ENCODE measurements at regions not wholly inside any gene's neighbourhood (a gene's known extent, or its start where the extent isn't known, plus 50 kb on each side); places are given as distances from the start of the nearest gene placed in this dataset.
A peak's percentile ranks its signal among the peaks of the same experiment; 100 is the strongest.

DNA sequence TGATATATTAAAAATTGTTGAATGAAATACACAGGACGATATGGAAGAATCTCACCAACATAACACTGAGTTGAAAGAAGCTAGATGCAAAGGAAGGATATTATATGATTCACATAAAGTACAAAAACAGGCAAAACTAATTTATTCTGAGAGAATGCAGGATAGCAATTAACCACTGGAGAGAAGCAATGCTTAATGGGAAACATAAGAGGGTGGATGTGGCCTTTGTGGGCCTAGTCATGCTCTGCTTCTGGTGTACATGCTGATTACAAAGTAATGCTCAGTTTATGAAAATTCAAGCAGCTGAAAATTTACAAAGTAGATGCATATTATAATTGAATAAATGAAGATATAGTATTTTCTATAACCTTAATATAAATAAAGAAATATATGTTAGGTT, 326.4 kb upstream of the ADAMTS5 start:
- TF ChIP-seq CTCF (IDR thresholded peaks at IDR 0.05; ENCODE audit: insufficient read depth, low read depth, low read length, missing control alignments), result no peak
- DNase-seq (ENCODE audit: low read depth), result no peak
- H3K4me3 ChIP-seq (ENCODE audit: low read length), result no peak overlapping the region

- TF ChIP-seq CTCF (IDR thresholded peaks at IDR 0.05; ENCODE audit: insufficient read depth, low read depth, low read length, missing control alignments), result no peak
- DNase-seq (ENCODE audit: low read depth), result no peak
- H3K4me3 ChIP-seq (ENCODE audit: low read length), result no peak overlapping the region
These were observed 325.9 kb upstream of the ADAMTS5 start for GRCh38 chr21:27292783-27293182.

GRCh38 chr21:27292229-27292628, 325.3 kb upstream of the ADAMTS5 start:
- TF ChIP-seq CTCF (IDR thresholded peaks at IDR 0.05; ENCODE audit: insufficient read depth, low read depth, low read length, missing control alignments), result no peak
- DNase-seq (ENCODE audit: low read depth), result no peak
- H3K4me3 ChIP-seq (ENCODE audit: low read length), result no peak overlapping the region

GRCh38 chr21:27291006-27291405, 324.1 kb upstream of the ADAMTS5 start:
- H3K4me3 ChIP-seq (ENCODE audit: low read length), result no peak overlapping the region
- peak; percentile 5 for DNase-seq (ENCODE audit: low read depth)
- no peak for TF ChIP-seq CTCF (IDR thresholded peaks at IDR 0.05; ENCODE audit: insufficient read depth, low read depth, low read length, missing control alignments)

DNA sequence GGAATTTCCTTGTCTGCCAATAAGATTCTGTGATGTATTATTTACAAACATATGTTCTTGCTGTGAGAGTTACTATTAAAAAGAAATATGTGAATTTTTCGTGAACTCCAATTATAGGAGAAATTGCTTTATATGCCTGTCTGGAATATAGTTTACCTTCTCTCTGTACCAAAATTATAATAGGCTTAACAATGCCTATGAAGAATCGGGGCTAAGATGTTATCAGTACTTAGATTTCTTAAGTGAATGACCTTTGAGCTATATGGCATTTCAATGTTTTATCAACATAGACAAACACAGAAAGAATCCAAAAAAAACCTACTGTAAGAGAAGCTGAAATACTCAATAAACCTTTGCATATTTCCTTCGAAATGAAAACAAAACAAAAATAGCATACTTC, 323.1 kb upstream of the ADAMTS5 start:
- DNase-seq (ENCODE audit: low read depth), result no peak
- no peak for TF ChIP-seq CTCF (IDR thresholded peaks at IDR 0.05; ENCODE audit: insufficient read depth, low read depth, low read length, missing control alignments)
- no peak overlapping the region for H3K4me3 ChIP-seq (ENCODE audit: low read length)

DNA sequence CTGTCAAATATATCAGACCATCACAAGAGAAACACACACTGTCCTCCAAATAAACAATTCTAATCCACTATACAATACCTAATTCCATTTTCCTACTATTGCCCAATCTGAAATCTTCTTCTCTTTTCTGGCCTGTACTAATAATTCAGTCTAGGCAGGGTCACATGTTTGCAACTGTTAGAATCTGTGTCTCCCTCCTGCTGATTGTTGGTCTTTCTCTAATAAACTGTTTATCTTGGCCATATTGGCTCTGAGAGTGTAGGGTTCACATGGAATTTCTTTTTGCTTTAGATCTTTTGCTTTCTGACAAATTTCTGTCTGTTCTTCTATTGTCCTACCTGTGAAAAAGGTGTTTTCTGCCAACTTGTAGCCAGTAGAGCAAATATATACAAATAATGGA, 319.9 kb upstream of the ADAMTS5 start:
- no peak for TF ChIP-seq CTCF (IDR thresholded peaks at IDR 0.05; ENCODE audit: insufficient read depth, low read depth, low read length, missing control alignments)
- no peak for DNase-seq (ENCODE audit: low read depth)
- H3K4me3 ChIP-seq (ENCODE audit: low read length), result no peak overlapping the region

- H3K4me3 ChIP-seq (ENCODE audit: low read length), result no peak overlapping the region
- TF ChIP-seq CTCF (IDR thresholded peaks at IDR 0.05; ENCODE audit: insufficient read depth, low read depth, low read length, missing control alignments), result no peak
- DNase-seq (ENCODE audit: low read depth), result no peak
These were observed 310.2 kb upstream of the ADAMTS5 start for GRCh38 chr21:27277110-27277509.
